Neural progenitor cell (in vitro differentiated cells): ENCODE measurements at regions not wholly inside any gene's neighbourhood (a gene's known extent, or its start where the extent isn't known, plus 50 kb on each side); places are given as distances from the start of the nearest gene placed in this dataset.

Source experiments
- DNase-seq: peaks from one replicate; pipeline ENCODE4 v3.0.0-alpha.2; 2016; ENCODE audit warnings: low spot score
- H2AFZ ChIP-seq: fragments of 200-600 bp; sonication (generic); replicated peaks from 2 replicates; pipeline ENCODE4 v1.6.1; 2016; ENCODE audit warnings: antibody characterized with exemption
- H3F3A ChIP-seq: fragments of 200-600 bp; sonication (generic); 2 replicates; pipeline ENCODE4 v1.6.1; 2016; ENCODE audit warnings: antibody characterized with exemption, low read depth
- H3K27ac ChIP-seq: fragments of 200-600 bp; sonication (generic); 2 replicates; pipeline ENCODE4 v1.5.1; 2016; ENCODE audit warnings: mild to moderate bottlenecking
- H3K27me3 ChIP-seq: fragments of 200-600 bp; sonication (generic); 2 replicates; pipeline ENCODE4 v1.6.1; 2016; ENCODE audit warnings: mild to moderate bottlenecking, moderate library complexity
- H3K36me3 ChIP-seq: fragments of 200-600 bp; sonication (generic); 2 replicates; pipeline ENCODE4 v1.5.1; 2016
- H3K4me1 ChIP-seq: fragments of 200-600 bp; sonication (generic); 2 replicates; pipeline ENCODE4 v1.6.1; 2016; ENCODE audit warnings: mixed run types
- H3K4me2 ChIP-seq: fragments of 200-600 bp; sonication (generic); 2 replicates; pipeline ENCODE4 v1.6.1; 2016
- H3K4me3 ChIP-seq: fragments of 200-600 bp; sonication (generic); 2 replicates; pipeline ENCODE4 v1.5.1; 2016
- H3K79me2 ChIP-seq: fragments of 200-600 bp; sonication (generic); 2 replicates; pipeline ENCODE4 v1.6.1; 2016; ENCODE audit warnings: low read depth
- H3K9ac ChIP-seq: fragments of 200-600 bp; sonication (generic); 2 replicates; pipeline ENCODE4 v1.6.1; 2016
- H3K9me3 ChIP-seq: fragments of 200-600 bp; sonication (generic); 2 replicates; pipeline ENCODE4 v1.5.1; 2016; ENCODE audit warnings: low read depth
- H4K20me1 ChIP-seq: fragments of 200-600 bp; sonication (generic); 2 replicates; pipeline ENCODE4 v1.6.1; 2016; ENCODE audit warnings: low read depth
- H3K27ac Mint-ChIP-seq: 3 replicates; pipeline ENCODE4 v1.8.0; 2021; ENCODE audit warnings: mixed read lengths
- H3K27me3 Mint-ChIP-seq: 2 replicates; pipeline ENCODE4 v1.8.0; 2022; ENCODE audit warnings: low read depth, mild to moderate bottlenecking, inconsistent platforms, moderate library complexity, mixed read lengths; ENCODE audit not compliant: insufficient read depth
- H3K36me3 Mint-ChIP-seq: 3 replicates; pipeline ENCODE4 v1.8.0; 2021; ENCODE audit warnings: mixed read lengths
- H3K4me1 Mint-ChIP-seq: 3 replicates; pipeline ENCODE4 v1.8.0; 2021; ENCODE audit warnings: mixed read lengths
- H3K4me3 Mint-ChIP-seq: 3 replicates; pipeline ENCODE4 v1.8.0; 2021; ENCODE audit warnings: mild to moderate bottlenecking, moderate library complexity, mixed read lengths
- H3K9me3 Mint-ChIP-seq: 3 replicates; pipeline ENCODE4 v1.8.0; 2020; ENCODE audit warnings: mixed read lengths
- CTCF ChIP-seq: fragments of 200-600 bp; sonication (generic); IDR thresholded peaks from 2 replicates; pipeline ENCODE4 v1.5.1; 2017; ENCODE audit warnings: antibody characterized with exemption, mild to moderate bottlenecking
- EZH2 ChIP-seq: fragments of 200-600 bp; sonication (generic); IDR thresholded peaks from 2 replicates; pipeline ENCODE4 v1.6.1; 2017; ENCODE audit warnings: antibody characterized with exemption, mild to moderate bottlenecking, moderate library complexity
- EZH2phosphoT487 ChIP-seq: fragments of 200-600 bp; sonication (generic); IDR thresholded peaks from 2 replicates; pipeline ENCODE4 v1.6.1; 2017; ENCODE audit warnings: antibody characterized with exemption

GRCh38 chr2:167388497-167388896 is 500.2 kb downstream of the XIRP2 start:
- H3K9me3 ChIP-seq = no peaks in the 10 kb centered on the region
- no peak overlapping the region for H3K9ac ChIP-seq
- Mint-ChIP-seq H3K27me3 (no peaks in the 10 kb centered on the region), H3K9me3 (peaks cover 16% of the 10 kb centered on the region), H3K4me3 (no peak overlapping the region), H3K27ac (peak overlapping the region; percentile 18), H3K4me1 (peaks cover 20% of the 10 kb centered on the region), H3K36me3 (peaks cover 4% of the 10 kb centered on the region)
- H3K36me3 ChIP-seq = no peaks in the 10 kb centered on the region
- H3K4me3 ChIP-seq = no peak overlapping the region
- H3K79me2 ChIP-seq = no peaks in the 10 kb centered on the region
- H3K27ac ChIP-seq = peak overlapping the region; percentile 54
- H4K20me1 ChIP-seq = no peaks in the 10 kb centered on the region
- peak; percentile 76 for DNase-seq
- H3K4me1 ChIP-seq = peaks cover 57% of the 10 kb centered on the region
- no peaks in the 10 kb centered on the region for H3K27me3 ChIP-seq
- H3K4me2 ChIP-seq = peak overlapping the region; percentile 57
- no peak overlapping the region for H2AFZ ChIP-seq
- TF ChIP-seq EZH2 (no peak), CTCF (no peak), EZH2phosphoT487 (no peak)
- peaks cover 46% of the 10 kb centered on the region for H3F3A ChIP-seq

- Histone ChIP-seq H3K27me3 (no peaks in the 10 kb centered on the region), H4K20me1 (no peaks in the 10 kb centered on the region), H3K4me2 (peak overlapping the region; percentile 57), H3K9me3 (no peaks in the 10 kb centered on the region), H3K4me3 (no peak overlapping the region), H3F3A (peaks cover 46% of the 10 kb centered on the region), H3K27ac (peak overlapping the region; percentile 47), H3K36me3 (no peaks in the 10 kb centered on the region), H2AFZ (no peak overlapping the region), H3K79me2 (no peaks in the 10 kb centered on the region), H3K9ac (no peak overlapping the region), H3K4me1 (peaks cover 59% of the 10 kb centered on the region)
- no peaks in the 10 kb centered on the region for H3K27me3 Mint-ChIP-seq
- H3K9me3 Mint-ChIP-seq = peaks cover 10% of the 10 kb centered on the region
- peaks cover 4% of the 10 kb centered on the region for H3K36me3 Mint-ChIP-seq
- no peak for TF ChIP-seq CTCF
- TF ChIP-seq EZH2 = no peak
- TF ChIP-seq EZH2phosphoT487 = no peak
- DNase-seq = peak; percentile 28
- H3K27ac Mint-ChIP-seq = no peak overlapping the region
- H3K4me3 Mint-ChIP-seq = no peak overlapping the region
- H3K4me1 Mint-ChIP-seq = peaks cover 20% of the 10 kb centered on the region
Measured at GRCh38 chr2:167386694-167387093, 498.4 kb downstream of the XIRP2 start.

- no peak overlapping the region for H3K4me2 ChIP-seq
Measured at GRCh38 chr2:167383610-167384194, 495.4 kb downstream of the XIRP2 start.

More at GRCh38 chr2:167383610-167384194, 495.4 kb downstream of the XIRP2 start:
- Histone ChIP-seq H3K4me3 (no peak overlapping the region), H4K20me1 (no peaks in the 10 kb centered on the region), H3K27me3 (no peaks in the 10 kb centered on the region), H3K27ac (no peak overlapping the region), H3F3A (peaks cover 38% of the 10 kb centered on the region), H3K9me3 (no peaks in the 10 kb centered on the region), H3K4me1 (peaks cover 51% of the 10 kb centered on the region), H2AFZ (no peak overlapping the region), H3K79me2 (no peaks in the 10 kb centered on the region), H3K36me3 (no peaks in the 10 kb centered on the region), H3K9ac (no peak overlapping the region)
- DNase-seq = no peak
- Mint-ChIP-seq H3K4me3 (no peak overlapping the region), H3K27me3 (peaks cover 2% of the 10 kb centered on the region), H3K4me1 (peaks cover 9% of the 10 kb centered on the region), H3K36me3 (peaks cover 3% of the 10 kb centered on the region), H3K9me3 (peaks cover 5% of the 10 kb centered on the region), H3K27ac (no peak overlapping the region)
- no peak for TF ChIP-seq CTCF
- no peak for TF ChIP-seq EZH2
